Activated B cell treated with CpG ODN at 0.5 μM for 24 hours (primary cell): ENCODE measurements at regions not wholly inside any gene's neighbourhood (a gene's known extent, or its start where the extent isn't known, plus 50 kb on each side); places are given as distances from the start of the nearest gene placed in this dataset.

Experiments
- ATAC-seq: fragments of 200-7000 bp; cut with Tn5 transposase; one replicate; pipeline ENCODE4 v1.10.0; 2021; ENCODE audit warnings: low read depth, mild to moderate bottlenecking, moderate library complexity
- CTCF ChIA-PET: fragments of 350-600 bp; sonication (Branson Sonifier 250); formaldehyde crosslinking; loops from one replicate; lab custom pipeline; 2021; ENCODE audit warnings: antibody characterized with exemption; lab: Charles Lee
- POLR2A ChIA-PET: fragments of 350-600 bp; sonication (Branson Sonifier 250); formaldehyde crosslinking; loops from one replicate; lab custom pipeline; 2021; ENCODE audit warnings: antibody characterized with exemption; lab: Charles Lee
- DNase-seq: peaks from one replicate; pipeline ENCODE4 v3.0.0; 2022
- H3K27ac Mint-ChIP-seq: one replicate; pipeline ENCODE4 v1.8.0; 2020; ENCODE audit warnings: mixed read lengths
- H3K27me3 Mint-ChIP-seq: one replicate; pipeline ENCODE4 v1.8.0; 2021; ENCODE audit warnings: mixed read lengths
- H3K36me3 Mint-ChIP-seq: one replicate; pipeline ENCODE4 v1.8.0; 2021; ENCODE audit warnings: low read depth, mixed read lengths
- H3K4me1 Mint-ChIP-seq: one replicate; pipeline ENCODE4 v1.8.0; 2021; ENCODE audit warnings: mixed read lengths
- H3K4me3 Mint-ChIP-seq: one replicate; pipeline ENCODE4 v1.8.0; 2020; ENCODE audit warnings: mild to moderate bottlenecking, mixed read lengths
- H3K9me3 Mint-ChIP-seq: one replicate; pipeline ENCODE4 v1.8.0; 2020; ENCODE audit warnings: mixed read lengths
- intact Hi-C: fragments of 100-400 bp; cut with micrococcal nuclease; formaldehyde crosslinking; loops from one replicate; pipeline ENCODE4 v1.15.1; 2024
- TF ChIP-seq, protein P1 (sequence below): fragments of 200-600 bp; IDR thresholded peaks from one replicate; pipeline ENCODE4 v1.8.0; 2022; ENCODE audit warnings: antibody characterized with exemption, mild to moderate bottlenecking

- TF ChIP-seq, protein P1, sequence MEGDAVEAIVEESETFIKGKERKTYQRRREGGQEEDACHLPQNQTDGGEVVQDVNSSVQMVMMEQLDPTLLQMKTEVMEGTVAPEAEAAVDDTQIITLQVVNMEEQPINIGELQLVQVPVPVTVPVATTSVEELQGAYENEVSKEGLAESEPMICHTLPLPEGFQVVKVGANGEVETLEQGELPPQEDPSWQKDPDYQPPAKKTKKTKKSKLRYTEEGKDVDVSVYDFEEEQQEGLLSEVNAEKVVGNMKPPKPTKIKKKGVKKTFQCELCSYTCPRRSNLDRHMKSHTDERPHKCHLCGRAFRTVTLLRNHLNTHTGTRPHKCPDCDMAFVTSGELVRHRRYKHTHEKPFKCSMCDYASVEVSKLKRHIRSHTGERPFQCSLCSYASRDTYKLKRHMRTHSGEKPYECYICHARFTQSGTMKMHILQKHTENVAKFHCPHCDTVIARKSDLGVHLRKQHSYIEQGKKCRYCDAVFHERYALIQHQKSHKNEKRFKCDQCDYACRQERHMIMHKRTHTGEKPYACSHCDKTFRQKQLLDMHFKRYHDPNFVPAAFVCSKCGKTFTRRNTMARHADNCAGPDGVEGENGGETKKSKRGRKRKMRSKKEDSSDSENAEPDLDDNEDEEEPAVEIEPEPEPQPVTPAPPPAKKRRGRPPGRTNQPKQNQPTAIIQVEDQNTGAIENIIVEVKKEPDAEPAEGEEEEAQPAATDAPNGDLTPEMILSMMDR: no peak
- Mint-ChIP-seq H3K4me3 (no peak overlapping the region), H3K4me1 (no peaks in the 10 kb centered on the region), H3K27ac (no peak overlapping the region), H3K36me3 (no peaks in the 10 kb centered on the region), H3K9me3 (no peaks in the 10 kb centered on the region), H3K27me3 (peaks cover 4% of the 10 kb centered on the region)
- intact Hi-C loops: no loop called here
- DNase-seq (no peak), ATAC-seq (no peak)
- CTCF ChIA-PET: no interaction called here
- POLR2A ChIA-PET: no interaction called here
Observed at GRCh38 chrX:16304751-16305150, 137.5 kb downstream of the MAGEB17 start.

GRCh38 chrX:16305187-16305586, 137.9 kb downstream of the MAGEB17 start:
- no peaks in the 10 kb centered on the region for H3K4me1 Mint-ChIP-seq
- TF ChIP-seq, protein P1: no peak
- peaks cover 4% of the 10 kb centered on the region for H3K27me3 Mint-ChIP-seq
- H3K4me3 Mint-ChIP-seq: no peak overlapping the region
- no peak overlapping the region for H3K27ac Mint-ChIP-seq
- intact Hi-C loops: no loop called here
- no peak for ATAC-seq
- POLR2A ChIA-PET: no interaction called here
- H3K9me3 Mint-ChIP-seq: no peaks in the 10 kb centered on the region
- no peak for DNase-seq
- H3K36me3 Mint-ChIP-seq: no peaks in the 10 kb centered on the region
- CTCF ChIA-PET: no interaction called here

- intact Hi-C loops: no loop called here
- DNase-seq (no peak), ATAC-seq (no peak)
- H3K4me1 Mint-ChIP-seq: no peaks in the 10 kb centered on the region
- H3K4me3 Mint-ChIP-seq: no peak overlapping the region
- H3K9me3 Mint-ChIP-seq: no peaks in the 10 kb centered on the region
- CTCF ChIA-PET: no interaction called here
- POLR2A ChIA-PET: no interaction called here
- TF ChIP-seq, protein P1: no peak
- no peaks in the 10 kb centered on the region for H3K36me3 Mint-ChIP-seq
- H3K27me3 Mint-ChIP-seq: peaks cover 6% of the 10 kb centered on the region
- H3K27ac Mint-ChIP-seq: no peak overlapping the region
Observed at GRCh38 chrX:16307950-16308349, 140.7 kb downstream of the MAGEB17 start.

DNA sequence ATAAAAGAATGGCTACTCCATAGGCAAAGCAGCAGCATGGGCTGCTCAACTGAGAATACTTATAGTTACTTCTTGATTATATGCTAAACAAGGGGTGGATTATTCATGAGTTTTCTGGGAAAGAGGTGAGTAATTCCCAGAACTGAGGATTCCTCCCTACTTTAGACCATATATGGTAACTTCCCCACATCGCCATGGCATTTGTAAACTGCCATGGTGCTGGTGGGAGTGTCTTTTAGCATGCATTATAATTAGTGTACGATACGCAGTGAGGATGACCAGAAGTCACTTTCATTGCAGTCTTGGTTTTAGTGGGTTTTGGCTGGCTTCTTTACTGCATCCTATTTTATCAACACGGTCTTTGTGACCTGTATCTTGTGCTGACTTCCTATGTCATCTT, 141.5 kb downstream of the MAGEB17 start:
- TF ChIP-seq, protein P1: no peak
- peaks cover 6% of the 10 kb centered on the region for H3K27me3 Mint-ChIP-seq
- ATAC-seq (no peak), DNase-seq (no peak)
- H3K4me3 Mint-ChIP-seq: no peak overlapping the region
- intact Hi-C loops: no loop called here
- CTCF ChIA-PET: no interaction called here
- H3K4me1 Mint-ChIP-seq: no peaks in the 10 kb centered on the region
- H3K9me3 Mint-ChIP-seq: no peaks in the 10 kb centered on the region
- POLR2A ChIA-PET: no interaction called here
- no peaks in the 10 kb centered on the region for H3K36me3 Mint-ChIP-seq
- no peak overlapping the region for H3K27ac Mint-ChIP-seq

- H3K27me3 Mint-ChIP-seq: peaks cover 6% of the 10 kb centered on the region
- H3K9me3 Mint-ChIP-seq: no peaks in the 10 kb centered on the region
- H3K4me1 Mint-ChIP-seq: no peaks in the 10 kb centered on the region
- no peaks in the 10 kb centered on the region for H3K36me3 Mint-ChIP-seq
- intact Hi-C loops: no loop called here
- ChIA-PET CTCF (no interaction called here), POLR2A (no interaction called here)
- TF ChIP-seq, protein P1: no peak
- ATAC-seq (no peak), DNase-seq (no peak)
- no peak overlapping the region for H3K4me3 Mint-ChIP-seq
- no peak overlapping the region for H3K27ac Mint-ChIP-seq
Observed at GRCh38 chrX:16310326-16310725, 143.0 kb downstream of the MAGEB17 start.
